ENCODE measurements at regions not wholly inside any gene's neighbourhood (a gene's known extent, or its start where the extent isn't known, plus 50 kb on each side); places are given as distances from the start of the nearest gene placed in this dataset.

DNA sequence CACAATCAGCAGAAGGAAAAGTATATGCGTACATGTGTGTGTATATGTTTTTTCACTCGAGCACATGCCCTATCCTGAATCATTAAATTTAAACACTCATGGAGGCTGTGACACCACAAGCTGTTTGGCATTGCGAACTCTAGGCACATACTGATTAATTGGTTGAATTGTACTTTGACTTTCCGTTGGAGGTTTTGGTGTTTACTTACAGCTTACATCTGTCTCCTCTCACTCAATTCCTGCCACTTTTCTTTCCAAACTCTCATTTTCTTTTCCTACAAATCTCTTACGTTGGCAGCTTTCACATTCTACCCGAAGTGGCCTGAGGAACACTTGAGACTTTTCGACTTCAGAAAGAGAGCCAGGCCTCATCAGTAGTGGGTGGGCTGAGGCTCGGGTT, 434.1 kb upstream of the SEMA6D start:
- TF ChIP-seq, protein P1, sequence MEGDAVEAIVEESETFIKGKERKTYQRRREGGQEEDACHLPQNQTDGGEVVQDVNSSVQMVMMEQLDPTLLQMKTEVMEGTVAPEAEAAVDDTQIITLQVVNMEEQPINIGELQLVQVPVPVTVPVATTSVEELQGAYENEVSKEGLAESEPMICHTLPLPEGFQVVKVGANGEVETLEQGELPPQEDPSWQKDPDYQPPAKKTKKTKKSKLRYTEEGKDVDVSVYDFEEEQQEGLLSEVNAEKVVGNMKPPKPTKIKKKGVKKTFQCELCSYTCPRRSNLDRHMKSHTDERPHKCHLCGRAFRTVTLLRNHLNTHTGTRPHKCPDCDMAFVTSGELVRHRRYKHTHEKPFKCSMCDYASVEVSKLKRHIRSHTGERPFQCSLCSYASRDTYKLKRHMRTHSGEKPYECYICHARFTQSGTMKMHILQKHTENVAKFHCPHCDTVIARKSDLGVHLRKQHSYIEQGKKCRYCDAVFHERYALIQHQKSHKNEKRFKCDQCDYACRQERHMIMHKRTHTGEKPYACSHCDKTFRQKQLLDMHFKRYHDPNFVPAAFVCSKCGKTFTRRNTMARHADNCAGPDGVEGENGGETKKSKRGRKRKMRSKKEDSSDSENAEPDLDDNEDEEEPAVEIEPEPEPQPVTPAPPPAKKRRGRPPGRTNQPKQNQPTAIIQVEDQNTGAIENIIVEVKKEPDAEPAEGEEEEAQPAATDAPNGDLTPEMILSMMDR (IDR thresholded peaks at IDR 0.05), result no peak
- no peak for TF ChIP-seq POLR2A (IDR thresholded peaks at IDR 0.05)

All from uterus (tissue), 2 donors.